ENCODE measurements at regions not wholly inside any gene's neighbourhood (a gene's known extent, or its start where the extent isn't known, plus 50 kb on each side); places are given as distances from the start of the nearest gene placed in this dataset.

- intact Hi-C loops (cut with DNase I): no loop called here
- no peak overlapping the region for H3K4me3 ChIP-seq
- no peak for DNase-seq (ENCODE audit: extremely low spot score)
- no peaks in the 10 kb centered on the region for H3K36me3 ChIP-seq
- peak; percentile 17 to 70 for TF ChIP-seq POLR2AphosphoS5 (IDR thresholded peaks at IDR 0.05)
- TF ChIP-seq EP300 (IDR thresholded peaks at IDR 0.05): no peak
- H3K27ac ChIP-seq (replicated peaks in 1 of 4): peak overlapping the region in 3 of 4 donors; percentile 6 to 69 (median 37)
- 46% methylated on average over 2 of the region's 2 CpGs for WGBS
- H3K9me3 ChIP-seq: no peaks in the 10 kb centered on the region
- peaks cover 0 to 20% (median 5%) of the 10 kb centered on the region in 4 donors for H3K4me1 ChIP-seq
- H3K27me3 ChIP-seq: no peaks in the 10 kb centered on the region
Observed at GRCh38 chr2:49861821-49862220, 707.5 kb upstream of the FSHR start.

GRCh38 chr2:49860834-49861233 is 706.5 kb upstream of the FSHR start:
- TF ChIP-seq POLR2AphosphoS5 (IDR thresholded peaks at IDR 0.05) (no peak), POLR2A (IDR thresholded peaks at IDR 0.05; ENCODE audit: low read depth) (no peak), EP300 (IDR thresholded peaks at IDR 0.05) (no peak)
- TF ChIP-seq, protein P1, sequence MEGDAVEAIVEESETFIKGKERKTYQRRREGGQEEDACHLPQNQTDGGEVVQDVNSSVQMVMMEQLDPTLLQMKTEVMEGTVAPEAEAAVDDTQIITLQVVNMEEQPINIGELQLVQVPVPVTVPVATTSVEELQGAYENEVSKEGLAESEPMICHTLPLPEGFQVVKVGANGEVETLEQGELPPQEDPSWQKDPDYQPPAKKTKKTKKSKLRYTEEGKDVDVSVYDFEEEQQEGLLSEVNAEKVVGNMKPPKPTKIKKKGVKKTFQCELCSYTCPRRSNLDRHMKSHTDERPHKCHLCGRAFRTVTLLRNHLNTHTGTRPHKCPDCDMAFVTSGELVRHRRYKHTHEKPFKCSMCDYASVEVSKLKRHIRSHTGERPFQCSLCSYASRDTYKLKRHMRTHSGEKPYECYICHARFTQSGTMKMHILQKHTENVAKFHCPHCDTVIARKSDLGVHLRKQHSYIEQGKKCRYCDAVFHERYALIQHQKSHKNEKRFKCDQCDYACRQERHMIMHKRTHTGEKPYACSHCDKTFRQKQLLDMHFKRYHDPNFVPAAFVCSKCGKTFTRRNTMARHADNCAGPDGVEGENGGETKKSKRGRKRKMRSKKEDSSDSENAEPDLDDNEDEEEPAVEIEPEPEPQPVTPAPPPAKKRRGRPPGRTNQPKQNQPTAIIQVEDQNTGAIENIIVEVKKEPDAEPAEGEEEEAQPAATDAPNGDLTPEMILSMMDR (IDR thresholded peaks at IDR 0.05): no peak
- intact Hi-C loops (cut with DNase I): no loop called here
- Histone ChIP-seq H3K9me3 (no peaks in the 10 kb centered on the region), H3K27ac (replicated peaks in 1 of 4) (peak overlapping the region in 1 of 4 donors; percentile 69), H3K36me3 (no peaks in the 10 kb centered on the region), H3K4me3 (no peak overlapping the region), H3K4me1 (peaks cover 0 to 20% (median 5%) of the 10 kb centered on the region in 4 donors), H3K27me3 (no peaks in the 10 kb centered on the region)
- DNase-seq (ENCODE audit: extremely low spot score): no peak
- WGBS: 71% methylated on average over 2 of the region's 2 CpGs

- Histone ChIP-seq H3K27ac (replicated peaks in 1 of 4) (no peak overlapping the region), H3K4me3 (no peak overlapping the region), H3K9me3 (no peaks in the 10 kb centered on the region), H3K36me3 (no peaks in the 10 kb centered on the region), H3K27me3 (no peaks in the 10 kb centered on the region), H3K4me1 (peaks cover 0 to 20% (median 5%) of the 10 kb centered on the region in 4 donors)
- TF ChIP-seq, protein P1 (IDR thresholded peaks at IDR 0.05): no peak
- TF ChIP-seq POLR2A (IDR thresholded peaks at IDR 0.05; ENCODE audit: low read depth): no peak
- TF ChIP-seq EP300 (IDR thresholded peaks at IDR 0.05): no peak
- intact Hi-C loops (cut with DNase I): no loop called here
- DNase-seq (ENCODE audit: extremely low spot score): no peak
- 58% methylated on average over 2 of the region's 2 CpGs for WGBS
Observed at GRCh38 chr2:49860170-49860569, 705.9 kb upstream of the FSHR start.

GRCh38 chr2:49858657-49859056 is 704.3 kb upstream of the FSHR start:
- no peak for DNase-seq (ENCODE audit: extremely low spot score)
- TF ChIP-seq, protein P1 (IDR thresholded peaks at IDR 0.05): no peak
- TF ChIP-seq POLR2AphosphoS5 (IDR thresholded peaks at IDR 0.05): no peak

DNA sequence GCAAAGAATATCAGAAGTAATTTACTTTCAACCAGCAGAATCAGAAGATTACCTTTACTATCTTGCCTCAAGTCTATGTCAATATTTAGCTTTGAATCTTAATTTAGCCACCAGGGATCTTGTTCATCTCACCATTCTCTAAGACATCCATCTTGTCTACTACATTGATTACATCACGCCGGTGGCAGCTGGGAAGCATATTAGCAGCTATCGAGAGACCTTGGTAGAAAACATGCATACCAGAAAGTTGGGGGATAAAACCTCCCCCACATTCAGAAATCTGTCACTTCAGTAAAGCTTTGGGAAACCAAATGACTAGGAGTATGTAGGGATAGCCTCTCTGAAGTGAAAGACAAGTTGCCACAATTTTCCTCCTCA is 703.8 kb upstream of the FSHR start:
- TF ChIP-seq, protein P1 (IDR thresholded peaks at IDR 0.05): no peak
- TF ChIP-seq POLR2AphosphoS5 (IDR thresholded peaks at IDR 0.05) (no peak), POLR2A (IDR thresholded peaks at IDR 0.05; ENCODE audit: low read depth) (no peak), EP300 (IDR thresholded peaks at IDR 0.05) (no peak)
- Histone ChIP-seq H3K36me3 (no peaks in the 10 kb centered on the region), H3K9me3 (no peaks in the 10 kb centered on the region), H3K4me3 (no peak overlapping the region), H3K27ac (replicated peaks in 1 of 4) (no peak overlapping the region), H3K27me3 (no peaks in the 10 kb centered on the region), H3K4me1 (peaks cover 0 to 18% (median 5%) of the 10 kb centered on the region in 4 donors)
- no peak for DNase-seq (ENCODE audit: extremely low spot score)
- intact Hi-C loops (cut with DNase I): no loop called here
- WGBS: 77% methylated on average over 3 of the region's 3 CpGs

More at GRCh38 chr2:49858657-49859056, 704.3 kb upstream of the FSHR start:
- no peaks in the 10 kb centered on the region for H3K27me3 ChIP-seq
- WGBS: 85% methylated on average over 2 of the region's 2 CpGs
- H3K4me3 ChIP-seq: no peak overlapping the region
- peaks cover 0 to 20% (median 5%) of the 10 kb centered on the region in 4 donors for H3K4me1 ChIP-seq
- H3K9me3 ChIP-seq: no peaks in the 10 kb centered on the region
- no peaks in the 10 kb centered on the region for H3K36me3 ChIP-seq
- intact Hi-C loops (cut with DNase I): no loop called here
- H3K27ac ChIP-seq (replicated peaks in 1 of 4): no peak overlapping the region

Data from esophagus muscularis mucosa (tissue), 4 donors.